Ishikawa (cell line): ENCODE measurements at regions not wholly inside any gene's neighbourhood (a gene's known extent, or its start where the extent isn't known, plus 50 kb on each side); places are given as distances from the start of the nearest gene placed in this dataset.

ENCODE experiments used
- CEBPB ChIP-seq: IDR thresholded peaks from 2 replicates; pipeline ENCODE4 v1.6.1; 2012
- EGR1 ChIP-seq: IDR thresholded peaks from 2 replicates; pipeline ENCODE4 v1.6.1; 2012
- MAX ChIP-seq: IDR thresholded peaks from 2 replicates; pipeline ENCODE4 v1.6.1; 2012
- NFIC ChIP-seq: IDR thresholded peaks from 2 replicates; pipeline ENCODE4 v1.6.1; 2012
- RAD21 ChIP-seq: IDR thresholded peaks from 2 replicates; pipeline ENCODE4 v1.6.1; 2012; ENCODE audit warnings: low read depth
- TAF1 ChIP-seq: IDR thresholded peaks from 2 replicates; pipeline ENCODE4 v1.6.1; 2012; ENCODE audit warnings: low read depth, mild to moderate bottlenecking
- TCF12 ChIP-seq: IDR thresholded peaks from 2 replicates; pipeline ENCODE4 v1.6.1; 2012; ENCODE audit warnings: low read depth
- TEAD4 ChIP-seq: IDR thresholded peaks from 2 replicates; pipeline ENCODE4 v1.6.1; 2012
- YY1 ChIP-seq: IDR thresholded peaks from 2 replicates; pipeline ENCODE4 v1.6.1; 2012; ENCODE audit warnings: low read depth
- ZBTB7A ChIP-seq: IDR thresholded peaks from 2 replicates; pipeline ENCODE4 v1.6.1; 2012; ENCODE audit warnings: low read depth

- TF ChIP-seq EGR1 (no peak), CEBPB (no peak), TCF12 (no peak), MAX (no peak), RAD21 (no peak), ZBTB7A (no peak), NFIC (no peak), TEAD4 (no peak), YY1 (no peak), TAF1 (no peak)
Observed at GRCh38 chr10:43899224-43899959, 250.7 kb upstream of the ZNF32 start.
